ENCODE measurements at regions not wholly inside any gene's neighbourhood (a gene's known extent, or its start where the extent isn't known, plus 50 kb on each side); places are given as distances from the start of the nearest gene placed in this dataset.

- peaks cover 13% of the 10 kb centered on the region for H3K9me3 Mint-ChIP-seq
- ChIA-PET POLR2A (no interaction called here), CTCF (no interaction called here)
- DNase-seq, result no peak
- no peaks in the 10 kb centered on the region for H3K27me3 Mint-ChIP-seq
- H3K4me3 Mint-ChIP-seq, result no peak overlapping the region
- TF ChIP-seq, protein P1, sequence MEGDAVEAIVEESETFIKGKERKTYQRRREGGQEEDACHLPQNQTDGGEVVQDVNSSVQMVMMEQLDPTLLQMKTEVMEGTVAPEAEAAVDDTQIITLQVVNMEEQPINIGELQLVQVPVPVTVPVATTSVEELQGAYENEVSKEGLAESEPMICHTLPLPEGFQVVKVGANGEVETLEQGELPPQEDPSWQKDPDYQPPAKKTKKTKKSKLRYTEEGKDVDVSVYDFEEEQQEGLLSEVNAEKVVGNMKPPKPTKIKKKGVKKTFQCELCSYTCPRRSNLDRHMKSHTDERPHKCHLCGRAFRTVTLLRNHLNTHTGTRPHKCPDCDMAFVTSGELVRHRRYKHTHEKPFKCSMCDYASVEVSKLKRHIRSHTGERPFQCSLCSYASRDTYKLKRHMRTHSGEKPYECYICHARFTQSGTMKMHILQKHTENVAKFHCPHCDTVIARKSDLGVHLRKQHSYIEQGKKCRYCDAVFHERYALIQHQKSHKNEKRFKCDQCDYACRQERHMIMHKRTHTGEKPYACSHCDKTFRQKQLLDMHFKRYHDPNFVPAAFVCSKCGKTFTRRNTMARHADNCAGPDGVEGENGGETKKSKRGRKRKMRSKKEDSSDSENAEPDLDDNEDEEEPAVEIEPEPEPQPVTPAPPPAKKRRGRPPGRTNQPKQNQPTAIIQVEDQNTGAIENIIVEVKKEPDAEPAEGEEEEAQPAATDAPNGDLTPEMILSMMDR (IDR thresholded peaks at IDR 0.05), result no peak
- no peaks in the 10 kb centered on the region for H3K4me1 Mint-ChIP-seq
- intact Hi-C loops (cut with micrococcal nuclease), result no loop called here
- no peaks in the 10 kb centered on the region for H3K36me3 Mint-ChIP-seq (ENCODE audit: low read depth)
- H3K27ac Mint-ChIP-seq, result no peak overlapping the region
- no peak for ATAC-seq (ENCODE audit: low read depth)
These were observed 199.1 kb upstream of the GOT2 start for GRCh38 chr16:58933186-58933585.

DNA sequence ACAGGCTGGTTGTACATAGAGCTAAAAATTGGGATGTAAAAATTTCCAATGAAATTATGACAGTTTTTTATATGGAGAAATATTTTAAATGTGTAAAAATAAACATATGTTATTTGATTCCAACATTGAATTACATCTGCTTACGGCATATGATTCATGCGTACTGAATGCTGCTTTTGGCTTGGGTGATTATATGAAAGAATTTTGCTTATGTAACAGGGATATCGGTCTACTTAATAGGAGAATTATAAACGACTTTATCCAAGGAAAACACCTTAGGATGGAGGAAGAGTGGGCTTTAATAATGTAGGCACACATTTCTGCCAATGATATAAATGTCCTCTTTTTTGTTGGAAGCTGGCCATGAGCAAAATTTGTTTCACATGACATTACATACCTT, 197.3 kb upstream of the GOT2 start:
- TF ChIP-seq, protein P1 (IDR thresholded peaks at IDR 0.05), result no peak
- H3K27ac Mint-ChIP-seq, result no peak overlapping the region
- CTCF ChIA-PET, result no interaction called here
- H3K4me1 Mint-ChIP-seq, result no peaks in the 10 kb centered on the region
- POLR2A ChIA-PET, result no interaction called here
- DNase-seq (no peak), ATAC-seq (ENCODE audit: low read depth) (no peak)
- no peaks in the 10 kb centered on the region for H3K27me3 Mint-ChIP-seq
- no peak overlapping the region for H3K4me3 Mint-ChIP-seq
- intact Hi-C loops (cut with micrococcal nuclease), result no loop called here
- peaks cover 6% of the 10 kb centered on the region for H3K9me3 Mint-ChIP-seq
- H3K36me3 Mint-ChIP-seq (ENCODE audit: low read depth), result no peaks in the 10 kb centered on the region

DNA sequence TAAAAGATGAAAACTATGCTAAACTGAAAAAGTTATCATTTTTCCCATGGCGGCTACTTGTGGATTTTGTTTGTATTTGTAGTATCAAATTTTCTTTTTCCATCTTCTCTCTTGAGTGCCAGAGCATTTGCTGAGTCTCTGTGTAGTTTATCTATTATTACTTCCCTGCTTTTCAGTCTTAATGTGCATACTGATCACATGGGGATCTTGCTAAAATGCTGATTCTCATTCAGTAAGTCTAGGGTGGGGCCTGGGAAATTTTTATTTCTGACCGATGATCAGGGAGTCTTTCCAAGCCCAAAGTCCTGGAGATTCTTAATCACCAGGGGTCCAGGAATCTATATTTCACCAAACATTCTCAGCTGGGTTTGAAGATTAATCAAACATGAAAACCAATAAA, 189.0 kb upstream of the GOT2 start:
- Mint-ChIP-seq H3K27ac (no peak overlapping the region), H3K27me3 (no peaks in the 10 kb centered on the region), H3K4me3 (no peak overlapping the region), H3K9me3 (peaks cover 2% of the 10 kb centered on the region), H3K4me1 (no peaks in the 10 kb centered on the region), H3K36me3 (ENCODE audit: low read depth) (no peaks in the 10 kb centered on the region)
- no peak for ATAC-seq (ENCODE audit: low read depth)
- intact Hi-C loops (cut with micrococcal nuclease), result no loop called here
- DNase-seq, result no peak
- ChIA-PET CTCF (no interaction called here), POLR2A (no interaction called here)
- TF ChIP-seq, protein P1 (IDR thresholded peaks at IDR 0.05), result no peak

DNA sequence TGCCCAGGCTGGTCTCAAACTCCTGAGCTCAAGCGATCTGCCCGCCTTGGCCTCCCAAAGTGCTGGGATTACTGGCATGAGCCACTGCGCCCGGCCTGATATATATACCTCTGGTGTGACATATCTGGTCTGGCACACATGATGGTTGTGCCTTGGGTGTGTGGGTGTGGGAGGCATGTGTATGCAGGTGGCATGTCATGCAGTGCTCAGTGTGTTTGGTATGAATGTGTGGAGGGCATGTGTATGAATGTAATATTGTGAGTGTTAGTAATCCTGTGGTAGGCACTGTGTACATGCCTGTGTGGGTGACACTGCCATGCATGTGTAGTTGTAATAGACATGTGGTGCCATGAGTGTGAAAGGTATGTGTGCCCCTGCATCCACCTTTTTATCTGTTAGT, 179.3 kb upstream of the GOT2 start:
- Mint-ChIP-seq H3K4me3 (no peak overlapping the region), H3K4me1 (no peaks in the 10 kb centered on the region), H3K27ac (no peak overlapping the region), H3K27me3 (no peaks in the 10 kb centered on the region), H3K9me3 (peaks cover 6% of the 10 kb centered on the region), H3K36me3 (ENCODE audit: low read depth) (no peaks in the 10 kb centered on the region)
- ChIA-PET POLR2A (no interaction called here), CTCF (no interaction called here)
- ATAC-seq (ENCODE audit: low read depth), result no peak
- no peak for DNase-seq
- TF ChIP-seq, protein P1 (IDR thresholded peaks at IDR 0.05), result no peak
- intact Hi-C loops (cut with micrococcal nuclease), result no loop called here

- TF ChIP-seq, protein P1 (IDR thresholded peaks at IDR 0.05), result no peak
- intact Hi-C loops (cut with micrococcal nuclease), result no loop called here
- Mint-ChIP-seq H3K4me1 (no peaks in the 10 kb centered on the region), H3K27me3 (no peaks in the 10 kb centered on the region), H3K9me3 (peaks cover 6% of the 10 kb centered on the region), H3K27ac (no peak overlapping the region), H3K4me3 (no peak overlapping the region), H3K36me3 (ENCODE audit: low read depth) (no peaks in the 10 kb centered on the region)
- DNase-seq, result no peak
- ChIA-PET CTCF (no interaction called here), POLR2A (no interaction called here)
- no peak for ATAC-seq (ENCODE audit: low read depth)
These were observed 178.5 kb upstream of the GOT2 start for GRCh38 chr16:58912571-58912970.
